ENCODE measurements at regions not wholly inside any gene's neighbourhood (a gene's known extent, or its start where the extent isn't known, plus 50 kb on each side); places are given as distances from the start of the nearest gene placed in this dataset.

DNA sequence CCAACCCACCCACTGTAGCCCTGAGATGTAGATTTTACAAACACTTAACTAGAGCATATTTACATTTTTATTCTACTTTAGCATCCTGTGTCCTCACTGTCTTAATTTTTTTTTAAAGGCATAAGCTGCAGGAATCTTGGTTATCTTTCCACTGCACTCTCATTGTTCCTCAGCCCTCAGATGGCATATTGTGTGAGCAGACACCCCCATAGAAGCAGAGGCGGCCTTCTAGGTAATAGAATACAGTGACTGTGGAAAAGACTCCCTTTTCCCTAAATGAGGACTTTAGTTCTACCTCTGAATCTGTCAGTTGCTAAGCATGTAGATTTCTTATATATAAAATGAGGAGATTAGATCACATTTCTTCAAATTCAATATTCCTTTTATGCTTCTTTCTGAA is 543.5 kb upstream of the SPHKAP start:
- TF ChIP-seq, protein P1, sequence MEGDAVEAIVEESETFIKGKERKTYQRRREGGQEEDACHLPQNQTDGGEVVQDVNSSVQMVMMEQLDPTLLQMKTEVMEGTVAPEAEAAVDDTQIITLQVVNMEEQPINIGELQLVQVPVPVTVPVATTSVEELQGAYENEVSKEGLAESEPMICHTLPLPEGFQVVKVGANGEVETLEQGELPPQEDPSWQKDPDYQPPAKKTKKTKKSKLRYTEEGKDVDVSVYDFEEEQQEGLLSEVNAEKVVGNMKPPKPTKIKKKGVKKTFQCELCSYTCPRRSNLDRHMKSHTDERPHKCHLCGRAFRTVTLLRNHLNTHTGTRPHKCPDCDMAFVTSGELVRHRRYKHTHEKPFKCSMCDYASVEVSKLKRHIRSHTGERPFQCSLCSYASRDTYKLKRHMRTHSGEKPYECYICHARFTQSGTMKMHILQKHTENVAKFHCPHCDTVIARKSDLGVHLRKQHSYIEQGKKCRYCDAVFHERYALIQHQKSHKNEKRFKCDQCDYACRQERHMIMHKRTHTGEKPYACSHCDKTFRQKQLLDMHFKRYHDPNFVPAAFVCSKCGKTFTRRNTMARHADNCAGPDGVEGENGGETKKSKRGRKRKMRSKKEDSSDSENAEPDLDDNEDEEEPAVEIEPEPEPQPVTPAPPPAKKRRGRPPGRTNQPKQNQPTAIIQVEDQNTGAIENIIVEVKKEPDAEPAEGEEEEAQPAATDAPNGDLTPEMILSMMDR (IDR thresholded peaks at IDR 0.05): no peak
- no peak for TF ChIP-seq POLR2A (IDR thresholded peaks at IDR 0.05)
